ENCODE measurements at regions not wholly inside any gene's neighbourhood (a gene's known extent, or its start where the extent isn't known, plus 50 kb on each side); places are given as distances from the start of the nearest gene placed in this dataset.

DNA sequence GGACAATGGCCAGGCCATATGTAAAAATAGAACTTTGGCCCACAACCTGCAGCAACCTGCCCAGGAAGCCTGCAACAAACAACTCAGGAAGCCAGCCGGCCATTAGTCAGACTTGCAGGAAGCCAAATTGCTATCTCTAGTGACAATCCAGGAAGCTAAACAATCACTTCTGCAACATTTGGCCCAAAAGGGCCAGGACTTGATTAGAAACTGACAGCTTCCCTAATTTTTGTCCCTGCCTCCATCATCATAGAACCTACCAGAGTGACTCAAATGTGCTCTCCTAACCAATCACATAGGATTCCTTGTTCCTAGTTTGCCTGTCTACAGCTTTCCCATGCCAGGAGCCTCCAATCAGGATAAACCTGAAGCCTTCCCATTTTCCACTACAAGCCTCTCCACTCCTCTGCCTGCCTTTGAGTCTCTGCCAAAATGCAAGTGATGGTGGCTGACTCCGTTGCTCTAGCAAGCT is 639.3 kb downstream of the PTPRU start:
- no peaks in the 10 kb centered on the region for H3K9me3 ChIP-seq (ENCODE audit: control insufficient read depth, low read depth, low read length)
- no peaks in the 10 kb centered on the region for H3K36me3 ChIP-seq (ENCODE audit: control insufficient read depth in 2 of 2, extremely low read depth in 1 of 2, insufficient read depth in 2 of 2, low read length in 2 of 2)
- no peaks in the 10 kb centered on the region for H3K79me2 ChIP-seq (ENCODE audit: control insufficient read depth, insufficient read depth, low read length)
- H3K9ac ChIP-seq (ENCODE audit: control insufficient read depth, extremely low read depth, insufficient read depth, low read length) = no peak overlapping the region
- H3K27me3 ChIP-seq (ENCODE audit: control insufficient read depth, extremely low read depth, insufficient read depth, low read length) = peaks cover 7% of the 10 kb centered on the region
- H3K27ac ChIP-seq (ENCODE audit: control insufficient read depth, insufficient read depth, low read length) = no peak overlapping the region
- no peaks in the 10 kb centered on the region for H3K9me1 ChIP-seq (ENCODE audit: control insufficient read depth, extremely low read depth, insufficient read depth, low read length)
- no peak overlapping the region for H3K4me3 ChIP-seq (ENCODE audit: control insufficient read depth in 2 of 3, extremely low read depth in 1 of 3, insufficient read depth in 2 of 3, low read depth in 1 of 3, low read length in 3 of 3)
- FAIRE-seq = peak; percentile 71
- dilution Hi-C loops (cut with MboI; ENCODE audit: extremely low pct_ligation_motif_present, low sequenced_read_pairs) = no loop called here
- peaks cover 3% of the 10 kb centered on the region for H3K4me1 ChIP-seq (ENCODE audit: control insufficient read depth, extremely low read depth, insufficient read depth, low read length)
- H4K20me1 ChIP-seq (ENCODE audit: control insufficient read depth, extremely low read depth, insufficient read depth, low read length) = no peaks in the 10 kb centered on the region
- DNase-seq (ENCODE audit: low read depth, low spot score) = no peak
- no peak overlapping the region for H3K4me2 ChIP-seq (ENCODE audit: control insufficient read depth, extremely low read depth, insufficient read depth, low read depth, low read length)
- TF ChIP-seq, protein P1, sequence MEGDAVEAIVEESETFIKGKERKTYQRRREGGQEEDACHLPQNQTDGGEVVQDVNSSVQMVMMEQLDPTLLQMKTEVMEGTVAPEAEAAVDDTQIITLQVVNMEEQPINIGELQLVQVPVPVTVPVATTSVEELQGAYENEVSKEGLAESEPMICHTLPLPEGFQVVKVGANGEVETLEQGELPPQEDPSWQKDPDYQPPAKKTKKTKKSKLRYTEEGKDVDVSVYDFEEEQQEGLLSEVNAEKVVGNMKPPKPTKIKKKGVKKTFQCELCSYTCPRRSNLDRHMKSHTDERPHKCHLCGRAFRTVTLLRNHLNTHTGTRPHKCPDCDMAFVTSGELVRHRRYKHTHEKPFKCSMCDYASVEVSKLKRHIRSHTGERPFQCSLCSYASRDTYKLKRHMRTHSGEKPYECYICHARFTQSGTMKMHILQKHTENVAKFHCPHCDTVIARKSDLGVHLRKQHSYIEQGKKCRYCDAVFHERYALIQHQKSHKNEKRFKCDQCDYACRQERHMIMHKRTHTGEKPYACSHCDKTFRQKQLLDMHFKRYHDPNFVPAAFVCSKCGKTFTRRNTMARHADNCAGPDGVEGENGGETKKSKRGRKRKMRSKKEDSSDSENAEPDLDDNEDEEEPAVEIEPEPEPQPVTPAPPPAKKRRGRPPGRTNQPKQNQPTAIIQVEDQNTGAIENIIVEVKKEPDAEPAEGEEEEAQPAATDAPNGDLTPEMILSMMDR (optimal IDR thresholded peaks at IDR 0.05 in 1 of 3, IDR thresholded peaks at IDR 0.05 in 1 of 3, conservative IDR thresholded peaks at IDR 0.05 in 1 of 3; ENCODE audit: extremely low read depth in 1 of 3, insufficient read depth in 2 of 3, low read length in 3 of 3) = no peak
- TF ChIP-seq EZH2 (IDR thresholded peaks at IDR 0.05; ENCODE audit: low read length) = no peak
- H2AFZ ChIP-seq (ENCODE audit: control insufficient read depth, low read length) = no peak overlapping the region

DNA sequence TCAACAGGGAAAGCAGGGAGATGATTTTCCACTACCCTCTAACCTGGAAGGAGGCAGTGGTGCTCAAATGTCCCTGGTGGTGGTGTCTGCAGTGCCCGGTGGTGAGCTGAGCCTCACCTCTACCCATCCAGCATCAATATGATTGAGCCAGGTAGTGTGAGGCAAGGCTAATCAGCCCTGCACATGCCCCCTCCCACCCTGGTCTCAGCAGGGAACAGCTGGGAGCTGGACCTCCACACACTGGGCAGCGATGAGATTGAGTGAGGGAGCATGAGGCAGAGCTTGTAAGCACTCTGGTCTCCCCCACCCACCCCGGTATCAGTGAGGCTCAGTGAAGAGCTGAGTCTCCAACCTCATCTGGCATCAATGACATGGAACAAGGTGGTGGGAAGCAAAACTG is 634.3 kb downstream of the PTPRU start:
- Histone ChIP-seq H3K27ac (ENCODE audit: control insufficient read depth, insufficient read depth, low read length) (no peak overlapping the region), H3K9me1 (ENCODE audit: control insufficient read depth, extremely low read depth, insufficient read depth, low read length) (no peaks in the 10 kb centered on the region), H2AFZ (ENCODE audit: control insufficient read depth, low read length) (no peak overlapping the region), H3K4me1 (ENCODE audit: control insufficient read depth, extremely low read depth, insufficient read depth, low read length) (peaks cover 3% of the 10 kb centered on the region), H3K36me3 (ENCODE audit: control insufficient read depth in 2 of 2, extremely low read depth in 1 of 2, insufficient read depth in 2 of 2, low read length in 2 of 2) (no peaks in the 10 kb centered on the region), H3K4me3 (ENCODE audit: control insufficient read depth in 2 of 3, extremely low read depth in 1 of 3, insufficient read depth in 2 of 3, low read depth in 1 of 3, low read length in 3 of 3) (no peak overlapping the region), H3K79me2 (ENCODE audit: control insufficient read depth, insufficient read depth, low read length) (no peaks in the 10 kb centered on the region), H4K20me1 (ENCODE audit: control insufficient read depth, extremely low read depth, insufficient read depth, low read length) (no peaks in the 10 kb centered on the region), H3K9me3 (ENCODE audit: control insufficient read depth, low read depth, low read length) (peaks cover 1% of the 10 kb centered on the region), H3K9ac (ENCODE audit: control insufficient read depth, extremely low read depth, insufficient read depth, low read length) (no peak overlapping the region), H3K27me3 (ENCODE audit: control insufficient read depth, extremely low read depth, insufficient read depth, low read length) (peaks cover 3% of the 10 kb centered on the region), H3K4me2 (ENCODE audit: control insufficient read depth, extremely low read depth, insufficient read depth, low read depth, low read length) (no peak overlapping the region)
- no peak for DNase-seq (ENCODE audit: low read depth, low spot score)
- FAIRE-seq = no peak
- TF ChIP-seq, protein P1 (optimal IDR thresholded peaks at IDR 0.05 in 1 of 3, IDR thresholded peaks at IDR 0.05 in 1 of 3, conservative IDR thresholded peaks at IDR 0.05 in 1 of 3; ENCODE audit: extremely low read depth in 1 of 3, insufficient read depth in 2 of 3, low read length in 3 of 3) = no peak
- TF ChIP-seq EZH2 (IDR thresholded peaks at IDR 0.05; ENCODE audit: low read length) = no peak
- dilution Hi-C loops (cut with MboI; ENCODE audit: extremely low pct_ligation_motif_present, low sequenced_read_pairs) = no loop called here

Data from keratinocyte (primary cell).